CD14-positive monocyte (primary cell): ENCODE measurements at regions not wholly inside any gene's neighbourhood (a gene's known extent, or its start where the extent isn't known, plus 50 kb on each side); places are given as distances from the start of the nearest gene placed in this dataset.

Experiments used
- DNase-seq, 3 donors: peaks; one replicate each; pipeline ENCODE4 v3.0.0-alpha.2; 2011 to 2022
- H2AFZ ChIP-seq: 2 replicates; pipeline ENCODE4 v1.6.0; 2012; ENCODE audit warnings: mild to moderate bottlenecking, low read depth, low read length, inconsistent platforms; ENCODE audit not compliant: insufficient read depth, poor library complexity, severe bottlenecking
- H3K27ac ChIP-seq, 2 donors: 1 replicate in 1 of 2; 2 replicates in 1 of 2; pipeline ENCODE4 v1.5.1; 2012 to 2013; ENCODE audit warnings: low read length in 2 of 2, control low read depth in 1 of 2, inconsistent platforms in 1 of 2, low read depth in 1 of 2, mild to moderate bottlenecking in 1 of 2
- H3K27me3 ChIP-seq, 2 donors: one replicate each; pipeline versions ENCODE4 v1.6.0 to v1.6.1; 2011 to 2013; ENCODE audit warnings: low read length in 2 of 2; ENCODE audit not compliant: control insufficient read depth in 2 of 2, insufficient read depth in 2 of 2
- H3K36me3 ChIP-seq, 2 donors: replicated peaks in 1 of 2; 1 replicate in 1 of 2; 2 replicates in 1 of 2; pipeline versions ENCODE4 v1.5.1 to v1.6.1; 2012 to 2013; ENCODE audit warnings: low read length in 2 of 2, control low read depth in 1 of 2, inconsistent platforms in 1 of 2, mild to moderate bottlenecking in 1 of 2; ENCODE audit not compliant: insufficient read depth in 2 of 2, control insufficient read depth in 1 of 2
- H3K4me1 ChIP-seq, 2 donors: 1 replicate in 1 of 2; 2 replicates in 1 of 2; pipeline versions ENCODE4 v1.5.1 to v1.6.1; 2012 to 2013; ENCODE audit warnings: low read length in 2 of 2, control low read depth in 1 of 2, inconsistent platforms in 1 of 2, mild to moderate bottlenecking in 1 of 2, moderate library complexity in 1 of 2; ENCODE audit not compliant: insufficient read depth in 2 of 2, control insufficient read depth in 1 of 2
- H3K4me2 ChIP-seq: replicated peaks from 2 replicates; pipeline ENCODE3; 2012; ENCODE audit warnings: low read length, moderate library complexity, mild to moderate bottlenecking; ENCODE audit not compliant: poor library complexity, severe bottlenecking; ENCODE audit errors: extremely low read depth
- H3K4me3 ChIP-seq, 3 experiments: fragments of 200-600 bp in 1 of 3; sonication (generic) in 1 of 3; replicated peaks in 1 of 3; 1 replicate in 2 of 3; 2 replicates in 1 of 3; pipeline ENCODE4 v1.5.1; 2011 to 2013; ENCODE audit warnings: low read length in 3 of 3, mild to moderate bottlenecking in 3 of 3, control low read depth in 2 of 3, low read depth in 2 of 3, inconsistent platforms in 1 of 3, moderate library complexity in 1 of 3
- H3K79me2 ChIP-seq: 2 replicates; pipeline ENCODE4 v1.6.0; 2012; ENCODE audit warnings: mild to moderate bottlenecking, control low read depth, inconsistent platforms, low read length, moderate library complexity; ENCODE audit not compliant: insufficient read depth
- H3K9ac ChIP-seq: 2 replicates; pipeline ENCODE4 v1.6.0; 2017; ENCODE audit warnings: low read length, mild to moderate bottlenecking; ENCODE audit not compliant: insufficient read depth, poor library complexity, severe bottlenecking
- H3K9me3 ChIP-seq, 2 donors: replicated peaks in 1 of 2; 1 replicate in 1 of 2; 2 replicates in 1 of 2; pipeline versions ENCODE4 v1.5.1 to v1.6.1; 2012 to 2013; ENCODE audit warnings: low read length in 2 of 2, control low read depth in 1 of 2; ENCODE audit not compliant: control insufficient read depth in 1 of 2, insufficient read depth in 1 of 2
- H4K20me1 ChIP-seq: 2 replicates; pipeline ENCODE4 v1.6.0; 2012; ENCODE audit warnings: mild to moderate bottlenecking, low read length, control low read depth, moderate library complexity; ENCODE audit not compliant: insufficient read depth
- H3K27ac Mint-ChIP-seq, 7 donors: one replicate each; pipeline ENCODE4 v1.8.0; 2020; ENCODE audit warnings: mild to moderate bottlenecking in 7 of 7, mixed read lengths in 7 of 7, moderate library complexity in 6 of 7, inconsistent platforms in 2 of 7
- H3K27me3 Mint-ChIP-seq, 3 donors: one replicate each; pipeline ENCODE4 v1.8.0; 2021 to 2022; ENCODE audit warnings: low read depth in 3 of 3, mild to moderate bottlenecking in 3 of 3, mixed read lengths in 3 of 3, moderate library complexity in 3 of 3, inconsistent platforms in 1 of 3
- H3K36me3 Mint-ChIP-seq, 2 donors: one replicate each; pipeline ENCODE4 v1.8.0; 2020; ENCODE audit warnings: mixed read lengths in 2 of 2, inconsistent platforms in 1 of 2, mild to moderate bottlenecking in 1 of 2
- H3K4me1 Mint-ChIP-seq: one replicate; pipeline ENCODE4 v1.8.0; 2020; ENCODE audit warnings: mild to moderate bottlenecking, mixed read lengths
- H3K4me3 Mint-ChIP-seq, 2 donors: one replicate each; pipeline ENCODE4 v1.8.0; 2020; ENCODE audit warnings: mild to moderate bottlenecking in 2 of 2, mixed read lengths in 2 of 2, moderate library complexity in 1 of 2
- H3K9me3 Mint-ChIP-seq, 7 donors: one replicate each; pipeline ENCODE4 v1.8.0; 2020 to 2022; ENCODE audit warnings: mixed read lengths in 7 of 7, mild to moderate bottlenecking in 6 of 7, moderate library complexity in 6 of 7, inconsistent platforms in 2 of 7
- CTCF ChIP-seq: fragments of 200-600 bp; IDR thresholded peaks from one replicate; pipeline ENCODE4 v1.8.0; 2022; ENCODE audit warnings: antibody characterized with exemption, mild to moderate bottlenecking
- WGBS: methylation state at CpG from one replicate; pipeline ENCODE4 v1.1.5; 2013; ENCODE audit warnings: missing lambda C conversion rate; ENCODE audit not compliant: insufficient coverage; 5-methylcytosine and 5-hydroxymethylcytosine counted together
- intact Hi-C, 2 donors: fragments of 100-400 bp; cut with micrococcal nuclease; formaldehyde crosslinking; loops; one replicate each; pipeline versions ENCODE4 v1.15.0 to v1.15.1; 2023

GRCh38 chrX:7515681-7516413 is 327.1 kb upstream of the VCX start:
- intact Hi-C loops, result no loop called here
- H3K36me3 ChIP-seq, result no peaks in the 10 kb centered on the region
- H3K4me3 ChIP-seq, result no peak overlapping the region
- no peaks in the 10 kb centered on the region for H4K20me1 ChIP-seq
- H3K36me3 Mint-ChIP-seq, result no peaks in the 10 kb centered on the region
- WGBS, result no CpG with 5 or more reads among the region's 4 CpGs
- no peaks in the 10 kb centered on the region for H3K27me3 ChIP-seq
- H3K27me3 Mint-ChIP-seq, result no peaks in the 10 kb centered on the region
- H3K27ac ChIP-seq, result no peak overlapping the region
- H2AFZ ChIP-seq, result no peak overlapping the region
- H3K4me3 Mint-ChIP-seq, result no peak overlapping the region
- H3K27ac Mint-ChIP-seq, result no peak overlapping the region
- no peak for DNase-seq
- H3K9me3 ChIP-seq, result no peaks in the 10 kb centered on the region
- no peaks in the 10 kb centered on the region for H3K4me1 Mint-ChIP-seq
- no peaks in the 10 kb centered on the region for H3K4me1 ChIP-seq
- H3K9ac ChIP-seq, result no peak overlapping the region
- no peaks in the 10 kb centered on the region for H3K79me2 ChIP-seq
- H3K9me3 Mint-ChIP-seq, result peaks cover 0 to 5% (median 2%) of the 10 kb centered on the region in 7 donors
- no peak for TF ChIP-seq CTCF
- H3K4me2 ChIP-seq, result no peak overlapping the region

DNA sequence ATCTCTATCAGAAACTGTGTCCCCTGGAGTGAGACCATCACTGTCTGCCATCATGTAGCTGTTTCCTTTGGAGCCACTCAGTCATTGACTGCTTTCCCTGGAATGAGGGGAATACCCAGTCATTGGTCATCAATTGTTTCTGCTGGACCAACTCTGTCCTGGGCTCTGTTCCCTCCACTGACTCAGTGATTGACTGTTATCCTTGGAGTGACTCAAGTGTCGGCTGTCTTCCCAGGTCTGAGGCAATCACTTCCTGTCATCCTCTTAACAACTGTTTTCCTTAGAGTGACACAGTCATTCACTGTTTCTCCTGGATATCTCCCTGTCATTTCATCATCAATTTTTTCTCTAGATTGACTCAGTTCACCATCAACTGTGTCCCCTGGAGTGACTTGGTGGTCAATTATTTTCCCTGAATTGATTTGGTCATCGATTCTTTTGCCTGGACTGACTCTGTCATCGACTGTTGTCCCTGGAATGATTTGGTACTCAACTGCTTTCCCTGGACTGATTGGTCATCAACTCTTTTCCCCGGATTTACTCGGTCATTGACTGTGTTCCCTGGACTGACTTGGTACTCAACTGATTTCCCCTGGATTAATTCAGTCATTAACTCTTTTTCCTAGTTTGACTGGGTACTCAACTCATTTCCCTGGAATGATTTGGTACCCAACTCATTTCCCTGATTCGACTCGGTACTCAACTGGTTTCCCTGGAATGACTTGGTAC is 327.9 kb upstream of the VCX start:
- Histone ChIP-seq H3K4me2 (no peak overlapping the region), H4K20me1 (no peaks in the 10 kb centered on the region), H3K4me1 (no peaks in the 10 kb centered on the region), H2AFZ (no peak overlapping the region), H3K79me2 (no peaks in the 10 kb centered on the region), H3K9me3 (no peaks in the 10 kb centered on the region), H3K36me3 (no peaks in the 10 kb centered on the region), H3K4me3 (no peak overlapping the region), H3K27ac (no peak overlapping the region), H3K9ac (no peak overlapping the region), H3K27me3 (no peaks in the 10 kb centered on the region)
- no peaks in the 10 kb centered on the region for H3K4me1 Mint-ChIP-seq
- WGBS, result 80% methylated on average over 5 of the region's 7 CpGs
- no peaks in the 10 kb centered on the region for H3K36me3 Mint-ChIP-seq
- H3K27me3 Mint-ChIP-seq, result no peaks in the 10 kb centered on the region
- H3K4me3 Mint-ChIP-seq, result no peak overlapping the region
- intact Hi-C loops, result no loop called here
- H3K27ac Mint-ChIP-seq, result no peak overlapping the region
- no peak for TF ChIP-seq CTCF
- DNase-seq, result no peak
- peaks cover 0 to 5% (median 2%) of the 10 kb centered on the region in 7 donors for H3K9me3 Mint-ChIP-seq
